HepG2 (cell line): ENCODE measurements at regions not wholly inside any gene's neighbourhood (a gene's known extent, or its start where the extent isn't known, plus 50 kb on each side); places are given as distances from the start of the nearest gene placed in this dataset.

Experiments used
- ATAC-seq: fragments of 200-7000 bp; cut with Tn5 transposase; 3 replicates; pipeline ENCODE4 v1.9.1; 2020; ENCODE audit warnings: mild to moderate bottlenecking, moderate library complexity
- BruUV-seq: library from RNA; stranded (reverse); fragments of 400-500 nt; replicated peaks from 2 replicates; lab custom pipeline; 2021; lab: Mats Ljungman, UMichigan
- CTCF ChIA-PET: fragments of 300-600 bp; formaldehyde crosslinking; extraction: SDS; loops from one replicate; lab custom pipeline; 2021; ENCODE audit warnings: low total read pairs, inconsistent platforms, low intra/inter-chr PET ratio; lab: Yijun Ruan, JAX
- POLR2A ChIA-PET: fragments of 350-600 bp; sonication (Branson Sonifier 250); formaldehyde crosslinking; loops from one replicate; lab custom pipeline; 2020; ENCODE audit warnings: antibody characterized with exemption, inconsistent platforms; lab: Yijun Ruan, JAX
- DNase-seq: peaks from one replicate; pipeline ENCODE4 v3.0.0-alpha.2; 2015; ENCODE audit warnings: low spot score
- FAIRE-seq: peaks from 3 replicates; lab custom pipeline; 2011; peaks lifted over from hg19 to GRCh38; lab: Jason Lieb, UNC
- H2AFZ ChIP-seq: one replicate; pipeline ENCODE4 v1.6.1; 2011; ENCODE audit warnings: low read length, inconsistent platforms
- H3K27ac ChIP-seq: fragments of 300-600 bp; 3 replicates; pipeline ENCODE4 v1.8.0; 2011; ENCODE audit warnings: mixed run types, mild to moderate bottlenecking, mixed read lengths, low read length, inconsistent platforms; ENCODE audit not compliant: insufficient read depth; ENCODE audit errors: extremely low read length
- H3K27me3 ChIP-seq, 2 experiments: fragments of 200-600 bp in 1 of 2; 2 replicates in 1 of 2; 3 replicates in 1 of 2; pipeline versions ENCODE4 v1.6.0 to v1.8.0; 2011; ENCODE audit warnings: low read length in 2 of 2, mild to moderate bottlenecking in 2 of 2, moderate library complexity in 2 of 2, inconsistent platforms in 1 of 2; ENCODE audit not compliant: insufficient read depth in 2 of 2, control insufficient read depth in 1 of 2
- H3K36me3 ChIP-seq, 2 experiments: fragments of 200-600 bp in 1 of 2; replicated peaks in 1 of 2; 2 replicates in 1 of 2; 3 replicates in 1 of 2; pipeline versions ENCODE4 v1.5.1 to v1.8.0; 2011; ENCODE audit warnings: low read length in 2 of 2, inconsistent platforms in 1 of 2; ENCODE audit not compliant: insufficient read depth in 2 of 2, control insufficient read depth in 1 of 2
- H3K4me1 ChIP-seq: 2 replicates; pipeline ENCODE4 v1.5.1; 2012; ENCODE audit warnings: low read length, inconsistent platforms; ENCODE audit not compliant: insufficient read depth
- H3K4me2 ChIP-seq: 2 replicates; pipeline ENCODE4 v1.6.0; 2011; ENCODE audit warnings: low read depth, low read length, inconsistent platforms
- H3K4me3 ChIP-seq, 3 experiments: fragments of 200-600 bp in 1 of 3; sonication (generic), shearing (Covaris generic) in 1 of 3; replicated peaks in 1 of 3; 2 replicates each; pipeline ENCODE4 v1.5.1; 2011 to 2016; ENCODE audit warnings: low read length in 3 of 3, inconsistent platforms in 2 of 3, low read depth in 2 of 3, mild to moderate bottlenecking in 2 of 3, control low read depth in 1 of 3, mixed read lengths in 1 of 3; ENCODE audit not compliant: insufficient read depth in 1 of 3
- H3K79me2 ChIP-seq: one replicate; pipeline ENCODE4 v1.6.1; 2011; ENCODE audit warnings: low read length, inconsistent platforms; ENCODE audit not compliant: insufficient read depth
- H3K9ac ChIP-seq: 2 replicates; pipeline ENCODE4 v1.6.0; 2011; ENCODE audit warnings: mild to moderate bottlenecking, low read depth, low read length, inconsistent platforms; ENCODE audit not compliant: insufficient read depth
- H3K9me3 ChIP-seq: 2 replicates; pipeline ENCODE4 v1.5.1; 2012; ENCODE audit warnings: mild to moderate bottlenecking, low read length
- H4K20me1 ChIP-seq: 2 replicates; pipeline ENCODE4 v1.6.0; 2011; ENCODE audit warnings: inconsistent platforms, mild to moderate bottlenecking, low read length, moderate library complexity; ENCODE audit not compliant: insufficient read depth
- GATAD1 ChIP-seq: IDR thresholded peaks from 2 replicates; pipeline ENCODE4 v1.6.1; 2016; ENCODE audit warnings: missing genetic modification reagents, missing compliant biosample characterization
- KLF12 ChIP-seq: sonication (generic); formaldehyde crosslinking; IDR thresholded peaks from 2 replicates; pipeline ENCODE4 v1.4.0; 2020; ENCODE audit warnings: missing genetic modification reagents, borderline replicate concordance
- ZNF274 ChIP-seq: sonication (generic); formaldehyde crosslinking; IDR thresholded peaks from 2 replicates; pipeline ENCODE4 v1.5.1; 2020; ENCODE audit warnings: mild to moderate bottlenecking, missing genetic modification reagents
- ZNF530 ChIP-seq: sonication (generic); formaldehyde crosslinking; IDR thresholded peaks from 2 replicates; pipeline ENCODE4 v1.5.0; 2020; ENCODE audit warnings: low read depth, mild to moderate bottlenecking, missing genetic modification reagents
- ZNF550 ChIP-seq: sonication (generic); formaldehyde crosslinking; IDR thresholded peaks from 2 replicates; pipeline ENCODE4 v1.4.0; 2020; ENCODE audit warnings: mild to moderate bottlenecking, missing genetic modification reagents, borderline replicate concordance
- ZSCAN25 ChIP-seq: sonication (generic); formaldehyde crosslinking; IDR thresholded peaks from 2 replicates; pipeline ENCODE4 v1.8.0; 2022; ENCODE audit warnings: mild to moderate bottlenecking, missing genetic modification reagents
- WGBS: methylation state at CpG from one replicate; pipeline ENCODE4 v1.1.6; 2017; ENCODE audit warnings: low lambda C conversion rate; 5-methylcytosine and 5-hydroxymethylcytosine counted together
- in situ Hi-C: cut with HindIII; loops from 2 replicates; pipeline ENCODE4 v1.10.0; 2017; ENCODE audit warnings: low pct_unique_long_range_greater_than_20kb; ENCODE audit not compliant: extremely low pct_ligation_motif_present
- intact Hi-C: fragments of 100-400 bp; cut with micrococcal nuclease; formaldehyde crosslinking; loops from one replicate; pipeline ENCODE4 v1.10.0; 2022; ENCODE audit not compliant: unreplicated experiment
- TF ChIP-seq, protein P1 (sequence below): sonication (generic); formaldehyde crosslinking; IDR thresholded peaks from 2 replicates; pipeline ENCODE4 v1.5.1; 2020; ENCODE audit warnings: mild to moderate bottlenecking, moderate library complexity, missing genetic modification reagents
- TF ChIP-seq, protein P2 (sequence below): sonication (generic); formaldehyde crosslinking; IDR thresholded peaks from 2 replicates; pipeline ENCODE4 v1.8.0; 2022; ENCODE audit warnings: low read depth, missing genetic modification reagents

- Histone ChIP-seq H3K4me3 (no peak overlapping the region), H4K20me1 (no peaks in the 10 kb centered on the region), H3K4me1 (no peaks in the 10 kb centered on the region), H3K9ac (no peak overlapping the region), H3K27ac (no peak overlapping the region), H3K27me3 (no peaks in the 10 kb centered on the region; a peak in 1 of 5 replicates), H3K79me2 (no peaks in the 10 kb centered on the region), H3K36me3 (no peaks in the 10 kb centered on the region), H3K4me2 (no peak overlapping the region), H3K9me3 (no peaks in the 10 kb centered on the region), H2AFZ (no peak overlapping the region)
- in situ Hi-C loops: no loop called here
- ChIA-PET POLR2A (no interaction called here), CTCF (no interaction called here)
- FAIRE-seq (no peak), ATAC-seq (no peak), DNase-seq (no peak)
- 17% methylated on average over 1 of the region's 1 CpG for WGBS
- BruUV-seq: no TSS peak
- intact Hi-C loops: no loop called here
- TF ChIP-seq, protein P1, sequence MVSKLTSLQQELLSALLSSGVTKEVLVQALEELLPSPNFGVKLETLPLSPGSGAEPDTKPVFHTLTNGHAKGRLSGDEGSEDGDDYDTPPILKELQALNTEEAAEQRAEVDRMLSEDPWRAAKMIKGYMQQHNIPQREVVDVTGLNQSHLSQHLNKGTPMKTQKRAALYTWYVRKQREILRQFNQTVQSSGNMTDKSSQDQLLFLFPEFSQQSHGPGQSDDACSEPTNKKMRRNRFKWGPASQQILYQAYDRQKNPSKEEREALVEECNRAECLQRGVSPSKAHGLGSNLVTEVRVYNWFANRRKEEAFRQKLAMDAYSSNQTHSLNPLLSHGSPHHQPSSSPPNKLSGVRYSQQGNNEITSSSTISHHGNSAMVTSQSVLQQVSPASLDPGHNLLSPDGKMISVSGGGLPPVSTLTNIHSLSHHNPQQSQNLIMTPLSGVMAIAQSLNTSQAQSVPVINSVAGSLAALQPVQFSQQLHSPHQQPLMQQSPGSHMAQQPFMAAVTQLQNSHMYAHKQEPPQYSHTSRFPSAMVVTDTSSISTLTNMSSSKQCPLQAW (CRISPR knock-in tag): no peak
- TF ChIP-seq KLF12 (CRISPR knock-in tag) (no peak), ZSCAN25 (CRISPR knock-in tag) (no peak), ZNF550 (CRISPR knock-in tag) (no peak), ZNF530 (CRISPR knock-in tag) (no peak), GATAD1 (CRISPR knock-in tag) (no peak), ZNF274 (CRISPR knock-in tag) (no peak)
- TF ChIP-seq, protein P2, sequence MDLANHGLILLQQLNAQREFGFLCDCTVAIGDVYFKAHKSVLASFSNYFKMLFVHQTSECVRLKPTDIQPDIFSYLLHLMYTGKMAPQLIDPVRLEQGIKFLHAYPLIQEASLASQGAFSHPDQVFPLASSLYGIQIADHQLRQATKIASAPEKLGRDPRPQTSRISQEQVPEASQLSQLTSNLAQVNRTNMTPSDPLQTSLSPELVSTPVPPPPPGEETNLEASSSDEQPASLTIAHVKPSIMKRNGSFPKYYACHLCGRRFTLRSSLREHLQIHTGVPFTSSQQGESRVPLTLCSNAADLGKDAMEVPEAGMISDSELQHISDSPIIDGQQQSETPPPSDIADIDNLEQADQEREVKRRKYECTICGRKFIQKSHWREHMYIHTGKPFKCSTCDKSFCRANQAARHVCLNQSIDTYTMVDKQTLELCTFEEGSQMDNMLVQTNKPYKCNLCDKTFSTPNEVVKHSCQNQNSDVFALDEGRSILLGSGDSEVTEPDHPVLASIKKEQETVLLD (CRISPR knock-in tag): no peak
Measured at GRCh38 chr3:81045976-81046375, 715.5 kb downstream of the GBE1 start.
